ENCODE measurements at regions not wholly inside any gene's neighbourhood (a gene's known extent, or its start where the extent isn't known, plus 50 kb on each side); places are given as distances from the start of the nearest gene placed in this dataset.

DNA sequence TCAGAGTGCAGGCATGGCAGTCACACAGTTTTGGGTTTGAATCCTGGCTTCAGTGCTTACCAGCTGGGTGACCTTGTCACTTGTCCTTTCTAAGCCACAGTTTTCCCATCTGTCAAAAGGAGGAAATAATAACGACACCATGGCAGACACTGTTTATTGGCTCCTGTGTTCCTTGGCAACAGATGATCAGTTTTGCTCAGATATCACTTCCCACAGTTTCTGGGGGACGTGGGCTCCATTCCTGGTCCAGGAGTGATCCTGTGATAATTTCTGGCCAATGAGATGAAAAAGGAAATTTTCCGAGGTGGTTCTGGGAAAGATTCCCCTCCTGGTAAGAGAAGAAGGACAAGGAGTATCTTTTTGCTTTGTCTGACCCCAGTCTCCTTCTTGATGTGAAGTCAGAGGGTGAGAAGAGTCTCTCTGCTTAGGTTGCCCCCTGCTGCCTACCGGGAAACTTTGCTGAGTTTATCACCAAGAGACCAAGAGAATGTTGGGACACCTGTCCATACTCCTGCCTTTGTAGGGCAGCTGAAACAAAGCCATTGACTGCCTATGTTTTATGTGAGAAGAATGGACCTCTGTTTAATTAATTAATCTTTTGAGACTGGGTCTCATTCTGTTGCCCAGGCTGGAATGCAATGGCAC, 178.9 kb upstream of the NRXN3 start (continued):
- TF ChIP-seq, protein P1, sequence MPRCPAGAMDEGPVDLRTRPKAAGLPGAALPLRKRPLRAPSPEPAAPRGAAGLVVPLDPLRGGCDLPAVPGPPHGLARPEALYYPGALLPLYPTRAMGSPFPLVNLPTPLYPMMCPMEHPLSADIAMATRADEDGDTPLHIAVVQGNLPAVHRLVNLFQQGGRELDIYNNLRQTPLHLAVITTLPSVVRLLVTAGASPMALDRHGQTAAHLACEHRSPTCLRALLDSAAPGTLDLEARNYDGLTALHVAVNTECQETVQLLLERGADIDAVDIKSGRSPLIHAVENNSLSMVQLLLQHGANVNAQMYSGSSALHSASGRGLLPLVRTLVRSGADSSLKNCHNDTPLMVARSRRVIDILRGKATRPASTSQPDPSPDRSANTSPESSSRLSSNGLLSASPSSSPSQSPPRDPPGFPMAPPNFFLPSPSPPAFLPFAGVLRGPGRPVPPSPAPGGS (CRISPR knock-in tag; IDR thresholded peaks at IDR 0.05), result no peak
- TF ChIP-seq CTCF (CRISPR knock-in tag; IDR thresholded peaks at IDR 0.05), result peak; percentile 47
- TF ChIP-seq ZNF775 (CRISPR knock-in tag; IDR thresholded peaks at IDR 0.05; ENCODE audit: borderline replicate concordance), result no peak

DNA sequence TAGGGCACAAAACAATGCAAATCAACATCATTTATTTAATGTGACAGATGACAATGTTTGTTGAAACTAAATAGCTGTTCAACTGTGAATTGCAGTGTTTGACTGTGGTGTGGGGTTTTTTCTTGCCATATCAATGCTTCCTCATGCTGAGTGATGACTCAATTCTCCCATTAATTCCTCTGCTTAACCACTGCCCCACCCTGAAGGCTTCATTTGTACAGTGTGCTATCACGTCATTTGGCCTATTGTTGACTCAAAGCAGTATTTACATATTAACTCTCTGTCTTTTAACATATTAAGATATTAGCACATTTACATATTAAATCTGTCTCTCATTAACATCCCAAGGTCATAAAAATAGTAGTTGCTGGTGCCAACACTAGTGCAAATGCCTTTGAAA, 164.8 kb upstream of the NRXN3 start:
- Histone ChIP-seq H3K4me2 (ENCODE audit: low read depth, low read length) (no peak overlapping the region), H3K27ac (ENCODE audit: extremely low read length, insufficient read depth, low read length) (no peak overlapping the region), H3K36me3 (replicated peaks in 1 of 2; ENCODE audit: control insufficient read depth in 1 of 2, insufficient read depth in 2 of 2, low read length in 2 of 2) (no peaks in the 10 kb centered on the region), H3K79me2 (ENCODE audit: insufficient read depth, low read length) (no peaks in the 10 kb centered on the region), H3K4me1 (ENCODE audit: insufficient read depth, low read length) (no peaks in the 10 kb centered on the region), H3K4me3 (replicated peaks in 1 of 3; ENCODE audit: insufficient read depth in 1 of 3, low read depth in 2 of 3, low read length in 3 of 3) (no peak overlapping the region), H3K9ac (ENCODE audit: insufficient read depth, low read depth, low read length) (no peak overlapping the region), H3K9me3 (ENCODE audit: low read length) (peaks cover 8% of the 10 kb centered on the region), H3K27me3 (ENCODE audit: control insufficient read depth in 1 of 2, insufficient read depth in 2 of 2, low read length in 2 of 2) (no peaks in the 10 kb centered on the region), H2AFZ (ENCODE audit: low read length) (no peak overlapping the region), H4K20me1 (ENCODE audit: insufficient read depth, low read length) (no peaks in the 10 kb centered on the region)
- in situ Hi-C loops (cut with HindIII; ENCODE audit: extremely low pct_ligation_motif_present, low pct_unique_long_range_greater_than_20kb) (loop anchor here (25.0 kb wide), 1 partner anchor 832 kb away; no protein-coding TSS in a partner anchor), intact Hi-C loops (cut with micrococcal nuclease; ENCODE audit: unreplicated experiment) (no loop called here)
- no peak for ATAC-seq
- ChIA-PET CTCF (ENCODE audit: low intra/inter-chr PET ratio, low total read pairs) (no interaction called here), POLR2A (no interaction called here)
- WGBS (ENCODE audit: low lambda C conversion rate), result 12% methylated on average over 1 of the region's 1 CpG
- no TSS peak for BruUV-seq (replicated peaks)
- no peak for DNase-seq (ENCODE audit: low spot score)
- TF ChIP-seq ZNF788 (CRISPR knock-in tag; IDR thresholded peaks at IDR 0.05; ENCODE audit: borderline replicate concordance) (no peak), HOXA9 (CRISPR knock-in tag; IDR thresholded peaks at IDR 0.05; ENCODE audit: borderline replicate concordance) (no peak), HNRNPL (IDR thresholded peaks at IDR 0.05; ENCODE audit: low read depth, low read length) (no peak), ZNF264 (CRISPR knock-in tag; IDR thresholded peaks at IDR 0.05) (no peak), HOXA5 (CRISPR knock-in tag; IDR thresholded peaks at IDR 0.05) (no peak), ARID3A (IDR thresholded peaks at IDR 0.05; ENCODE audit: low read depth, low read length) (no peak), SMAD3 (CRISPR knock-in tag; IDR thresholded peaks at IDR 0.05) (no peak)
- TF ChIP-seq, protein P2, sequence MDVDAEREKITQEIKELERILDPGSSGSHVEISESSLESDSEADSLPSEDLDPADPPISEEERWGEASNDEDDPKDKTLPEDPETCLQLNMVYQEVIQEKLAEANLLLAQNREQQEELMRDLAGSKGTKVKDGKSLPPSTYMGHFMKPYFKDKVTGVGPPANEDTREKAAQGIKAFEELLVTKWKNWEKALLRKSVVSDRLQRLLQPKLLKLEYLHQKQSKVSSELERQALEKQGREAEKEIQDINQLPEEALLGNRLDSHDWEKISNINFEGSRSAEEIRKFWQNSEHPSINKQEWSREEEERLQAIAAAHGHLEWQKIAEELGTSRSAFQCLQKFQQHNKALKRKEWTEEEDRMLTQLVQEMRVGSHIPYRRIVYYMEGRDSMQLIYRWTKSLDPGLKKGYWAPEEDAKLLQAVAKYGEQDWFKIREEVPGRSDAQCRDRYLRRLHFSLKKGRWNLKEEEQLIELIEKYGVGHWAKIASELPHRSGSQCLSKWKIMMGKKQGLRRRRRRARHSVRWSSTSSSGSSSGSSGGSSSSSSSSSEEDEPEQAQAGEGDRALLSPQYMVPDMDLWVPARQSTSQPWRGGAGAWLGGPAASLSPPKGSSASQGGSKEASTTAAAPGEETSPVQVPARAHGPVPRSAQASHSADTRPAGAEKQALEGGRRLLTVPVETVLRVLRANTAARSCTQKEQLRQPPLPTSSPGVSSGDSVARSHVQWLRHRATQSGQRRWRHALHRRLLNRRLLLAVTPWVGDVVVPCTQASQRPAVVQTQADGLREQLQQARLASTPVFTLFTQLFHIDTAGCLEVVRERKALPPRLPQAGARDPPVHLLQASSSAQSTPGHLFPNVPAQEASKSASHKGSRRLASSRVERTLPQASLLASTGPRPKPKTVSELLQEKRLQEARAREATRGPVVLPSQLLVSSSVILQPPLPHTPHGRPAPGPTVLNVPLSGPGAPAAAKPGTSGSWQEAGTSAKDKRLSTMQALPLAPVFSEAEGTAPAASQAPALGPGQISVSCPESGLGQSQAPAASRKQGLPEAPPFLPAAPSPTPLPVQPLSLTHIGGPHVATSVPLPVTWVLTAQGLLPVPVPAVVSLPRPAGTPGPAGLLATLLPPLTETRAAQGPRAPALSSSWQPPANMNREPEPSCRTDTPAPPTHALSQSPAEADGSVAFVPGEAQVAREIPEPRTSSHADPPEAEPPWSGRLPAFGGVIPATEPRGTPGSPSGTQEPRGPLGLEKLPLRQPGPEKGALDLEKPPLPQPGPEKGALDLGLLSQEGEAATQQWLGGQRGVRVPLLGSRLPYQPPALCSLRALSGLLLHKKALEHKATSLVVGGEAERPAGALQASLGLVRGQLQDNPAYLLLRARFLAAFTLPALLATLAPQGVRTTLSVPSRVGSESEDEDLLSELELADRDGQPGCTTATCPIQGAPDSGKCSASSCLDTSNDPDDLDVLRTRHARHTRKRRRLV (CRISPR knock-in tag; IDR thresholded peaks at IDR 0.05), result no peak
- FAIRE-seq, result no peak

All from HepG2 (cell line).